GM20431 (cell line): ENCODE measurements at regions not wholly inside any gene's neighbourhood (a gene's known extent, or its start where the extent isn't known, plus 50 kb on each side); places are given as distances from the start of the nearest gene placed in this dataset.

Experiments
- in situ Hi-C: fragments of 300-500 bp; cut with MseI, MboI; formaldehyde crosslinking; loops from one replicate; pipeline ENCODE4 v1.15.0; 2020; ENCODE audit warnings: low sequenced_read_pairs; ENCODE audit not compliant: unreplicated experiment

GRCh38 chr14:96637521-96637920, 135.3 kb downstream of the PAPOLA start:
- in situ Hi-C loops, result no loop called here

GRCh38 chr14:96638041-96638855, 136.1 kb downstream of the PAPOLA start:
- in situ Hi-C loops, result no loop called here

GRCh38 chr14:96639550-96639949, 137.4 kb downstream of the PAPOLA start:
- in situ Hi-C loops, result no loop called here

- in situ Hi-C loops, result no loop called here
These were observed 146.5 kb downstream of the PAPOLA start for GRCh38 chr14:96648506-96649326.

- in situ Hi-C loops, result no loop called here
These were observed 147.1 kb downstream of the PAPOLA start for GRCh38 chr14:96649327-96649601.

- in situ Hi-C loops, result no loop called here
These were observed 143.6 kb upstream of the VRK1 start for GRCh38 chr14:96653597-96653996.

GRCh38 chr14:96658611-96659010, 138.6 kb upstream of the VRK1 start:
- in situ Hi-C loops, result no loop called here

- in situ Hi-C loops, result no loop called here
These were observed 137.1 kb upstream of the VRK1 start for GRCh38 chr14:96660123-96660522.

GRCh38 chr14:96660667-96661066, 136.5 kb upstream of the VRK1 start:
- in situ Hi-C loops, result no loop called here

- in situ Hi-C loops, result no loop called here
These were observed 135.8 kb upstream of the VRK1 start for GRCh38 chr14:96661244-96661969.

GRCh38 chr14:96662116-96662970, 134.8 kb upstream of the VRK1 start:
- in situ Hi-C loops, result no loop called here

GRCh38 chr14:96663076-96663475, 134.1 kb upstream of the VRK1 start:
- in situ Hi-C loops, result no loop called here

- in situ Hi-C loops, result no loop called here
These were observed 133.6 kb upstream of the VRK1 start for GRCh38 chr14:96663491-96664067.

GRCh38 chr14:96666088-96666487, 131.1 kb upstream of the VRK1 start:
- in situ Hi-C loops, result no loop called here

- in situ Hi-C loops, result no loop called here
These were observed 126.8 kb upstream of the VRK1 start for GRCh38 chr14:96670391-96670790.

- in situ Hi-C loops, result no loop called here
These were observed 126.0 kb upstream of the VRK1 start for GRCh38 chr14:96671218-96671617.

- in situ Hi-C loops, result no loop called here
These were observed 123.5 kb upstream of the VRK1 start for GRCh38 chr14:96673706-96674105.

GRCh38 chr14:96674121-96674520, 123.1 kb upstream of the VRK1 start:
- in situ Hi-C loops, result no loop called here

GRCh38 chr14:96676166-96676565, 121.0 kb upstream of the VRK1 start:
- in situ Hi-C loops, result no loop called here

- in situ Hi-C loops, result no loop called here
These were observed 115.4 kb upstream of the VRK1 start for GRCh38 chr14:96681829-96682228.
